Mesendoderm (in vitro differentiated cells): ENCODE measurements at regions not wholly inside any gene's neighbourhood (a gene's known extent, or its start where the extent isn't known, plus 50 kb on each side); places are given as distances from the start of the nearest gene placed in this dataset.

Experiments
- DNase-seq: peaks from one replicate; pipeline ENCODE4 v3.0.0; 2013
- H2AK5ac ChIP-seq: 2 replicates; pipeline ENCODE4 v1.6.1; 2013; ENCODE audit warnings: low read length, inconsistent platforms
- H2BK120ac ChIP-seq: 2 replicates; pipeline ENCODE4 v1.6.1; 2013; ENCODE audit warnings: low read depth, mild to moderate bottlenecking, low read length, moderate library complexity, mixed read lengths
- H2BK15ac ChIP-seq: replicated peaks from 2 replicates; pipeline ENCODE4 v1.6.1; 2013; ENCODE audit warnings: low read depth, mild to moderate bottlenecking, moderate library complexity
- H2BK5ac ChIP-seq: 2 replicates; pipeline ENCODE4 v1.6.1; 2013; ENCODE audit warnings: low read length, inconsistent platforms
- H3K18ac ChIP-seq: 2 replicates; pipeline ENCODE4 v1.6.1; 2013; ENCODE audit warnings: mild to moderate bottlenecking, low read length, mixed read lengths
- H3K23ac ChIP-seq: one replicate; pipeline ENCODE4 v1.6.1; 2013; ENCODE audit warnings: low read length
- H3K27ac ChIP-seq: 2 replicates; pipeline ENCODE4 v1.5.1; 2013; ENCODE audit warnings: low read depth, mild to moderate bottlenecking, inconsistent platforms, low read length, moderate library complexity
- H3K27me3 ChIP-seq: 2 replicates; pipeline ENCODE4 v1.6.1; 2013; ENCODE audit warnings: low read length, control low read depth, mild to moderate bottlenecking, inconsistent platforms; ENCODE audit not compliant: insufficient read depth, poor library complexity
- H3K36me3 ChIP-seq: 2 replicates; pipeline ENCODE4 v1.6.1; 2013; ENCODE audit warnings: low read length, inconsistent platforms; ENCODE audit not compliant: control insufficient read depth, insufficient read depth
- H3K4ac ChIP-seq: one replicate; pipeline ENCODE4 v1.6.1; 2013; ENCODE audit warnings: low read depth, mild to moderate bottlenecking, low read length, moderate library complexity
- H3K4me1 ChIP-seq: 2 replicates; pipeline ENCODE4 v1.6.1; 2013; ENCODE audit warnings: low read depth, low read length, inconsistent platforms; ENCODE audit not compliant: control insufficient read depth
- H3K4me2 ChIP-seq: 2 replicates; pipeline ENCODE4 v1.6.1; 2013; ENCODE audit warnings: low read length
- H3K4me3 ChIP-seq: 2 replicates; pipeline ENCODE4 v1.5.1; 2013; ENCODE audit warnings: mild to moderate bottlenecking, low read length
- H3K56ac ChIP-seq: one replicate; pipeline ENCODE4 v1.6.1; 2013; ENCODE audit warnings: low read length
- H3K79me1 ChIP-seq: 2 replicates; pipeline ENCODE4 v1.6.1; 2013; ENCODE audit warnings: low read length, inconsistent platforms
- H3K79me2 ChIP-seq: 2 replicates; pipeline ENCODE4 v1.6.1; 2013; ENCODE audit warnings: mild to moderate bottlenecking, low read length; ENCODE audit not compliant: control insufficient read depth, insufficient read depth
- H3K9ac ChIP-seq: 2 replicates; pipeline ENCODE4 v1.6.1; 2013; ENCODE audit warnings: low read length, inconsistent platforms
- H4K5ac ChIP-seq: one replicate; pipeline ENCODE4 v1.6.1; 2013; ENCODE audit warnings: low read length
- H4K8ac ChIP-seq: one replicate; pipeline ENCODE4 v1.6.1; 2013; ENCODE audit warnings: low read depth, mild to moderate bottlenecking, control low read depth, low read length, moderate library complexity
- WGBS: extraction: QIAGEN DNeasy Blood & Tissue Kit; methylation state at CpG from one replicate; pipeline ENCODE4 v1.1.7; 2013; ENCODE audit warnings: low lambda C conversion rate, missing lambda C conversion rate; ENCODE audit not compliant: insufficient coverage; ENCODE audit errors: extremely low coverage; 5-methylcytosine and 5-hydroxymethylcytosine counted together

DNA sequence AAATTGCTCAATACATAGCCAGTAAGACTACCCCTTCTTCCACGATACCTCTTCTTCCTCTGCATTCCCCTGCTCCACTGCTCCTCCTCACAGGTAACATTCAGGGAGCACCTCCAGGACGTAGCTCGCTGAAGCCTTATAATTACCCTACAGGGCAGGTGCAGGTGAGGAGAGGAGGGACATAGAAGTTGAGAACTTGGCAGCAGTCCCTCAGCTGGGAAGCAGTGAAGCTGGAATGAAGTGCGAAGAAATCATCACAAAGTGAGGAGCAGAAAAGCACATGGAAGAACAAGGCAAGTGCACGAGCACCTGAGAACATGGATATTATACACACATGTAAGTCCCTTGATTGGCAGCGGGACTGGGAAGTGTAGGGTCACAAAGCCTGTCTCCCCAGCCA is 118.2 kb downstream of the HSD17B3 start:
- no CpG with 5 or more reads among the region's 6 CpGs for WGBS
- Histone ChIP-seq H3K27ac (no peak overlapping the region), H2BK120ac (no peak overlapping the region), H4K8ac (no peak overlapping the region), H3K79me2 (no peaks in the 10 kb centered on the region), H4K5ac (no peak overlapping the region), H2BK5ac (no peak overlapping the region), H3K4ac (no peak overlapping the region), H3K4me1 (peaks cover 5% of the 10 kb centered on the region), H3K56ac (no peak overlapping the region), H2AK5ac (no peak overlapping the region), H3K79me1 (no peaks in the 10 kb centered on the region), H2BK15ac (no peak overlapping the region), H3K9ac (no peak overlapping the region), H3K4me3 (no peak overlapping the region), H3K18ac (no peak overlapping the region), H3K4me2 (no peak overlapping the region), H3K36me3 (no peaks in the 10 kb centered on the region), H3K23ac (no peak overlapping the region), H3K27me3 (no peaks in the 10 kb centered on the region)
- no peak for DNase-seq

DNA sequence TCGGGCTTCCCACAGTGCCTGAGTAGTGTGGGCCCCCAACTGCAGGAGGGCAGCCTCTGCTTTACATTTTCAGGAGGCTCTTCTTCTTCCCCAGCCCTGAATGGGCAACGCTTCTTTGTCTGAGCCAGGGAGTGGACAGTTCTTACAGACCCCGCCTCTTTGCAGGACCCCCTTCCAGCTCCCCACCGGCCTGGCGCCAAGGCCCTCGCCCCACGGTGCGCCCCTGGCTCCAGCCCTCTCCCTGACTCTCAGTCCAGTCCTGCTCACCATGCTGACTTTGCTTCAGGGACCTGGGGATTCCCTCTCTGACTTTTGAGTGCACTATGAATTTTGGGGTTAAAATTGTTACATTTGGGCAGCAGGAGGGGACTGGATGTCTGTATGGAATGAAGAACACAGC is 123.8 kb downstream of the HSD17B3 start:
- Histone ChIP-seq H3K79me1 (no peaks in the 10 kb centered on the region), H3K27me3 (no peaks in the 10 kb centered on the region), H3K36me3 (no peaks in the 10 kb centered on the region), H3K23ac (no peak overlapping the region), H2BK120ac (no peak overlapping the region), H2BK15ac (no peak overlapping the region), H2AK5ac (no peak overlapping the region), H3K79me2 (no peaks in the 10 kb centered on the region), H4K8ac (no peak overlapping the region), H2BK5ac (no peak overlapping the region), H3K9ac (no peak overlapping the region), H4K5ac (no peak overlapping the region), H3K4me1 (peaks cover 2% of the 10 kb centered on the region), H3K56ac (peak overlapping the region; percentile 66), H3K18ac (no peak overlapping the region), H3K4ac (peak overlapping the region; percentile 41), H3K4me2 (no peak overlapping the region), H3K27ac (no peak overlapping the region), H3K4me3 (no peak overlapping the region)
- no peak for DNase-seq
- WGBS = no CpG with 5 or more reads among the region's 8 CpGs

- no peaks in the 10 kb centered on the region for H3K36me3 ChIP-seq
- H3K27ac ChIP-seq = no peak overlapping the region
- H3K4ac ChIP-seq = no peak overlapping the region
- H4K8ac ChIP-seq = no peak overlapping the region
- WGBS = no CpG with 5 or more reads among the region's 4 CpGs
- H3K56ac ChIP-seq = peak overlapping the region; percentile 66
- H3K18ac ChIP-seq = no peak overlapping the region
- no peaks in the 10 kb centered on the region for H3K79me2 ChIP-seq
- H2AK5ac ChIP-seq = no peak overlapping the region
- no peak overlapping the region for H3K4me2 ChIP-seq
- H3K4me3 ChIP-seq = no peak overlapping the region
- H2BK15ac ChIP-seq = no peak overlapping the region
- no peak overlapping the region for H3K9ac ChIP-seq
- H3K4me1 ChIP-seq = peaks cover 2% of the 10 kb centered on the region
- H4K5ac ChIP-seq = no peak overlapping the region
- H3K27me3 ChIP-seq = no peaks in the 10 kb centered on the region
- no peak for DNase-seq
- H3K23ac ChIP-seq = no peak overlapping the region
- H2BK5ac ChIP-seq = no peak overlapping the region
- H3K79me1 ChIP-seq = no peaks in the 10 kb centered on the region
- H2BK120ac ChIP-seq = no peak overlapping the region
These were observed 124.3 kb downstream of the HSD17B3 start for GRCh38 chr9:96177719-96178028.

DNA sequence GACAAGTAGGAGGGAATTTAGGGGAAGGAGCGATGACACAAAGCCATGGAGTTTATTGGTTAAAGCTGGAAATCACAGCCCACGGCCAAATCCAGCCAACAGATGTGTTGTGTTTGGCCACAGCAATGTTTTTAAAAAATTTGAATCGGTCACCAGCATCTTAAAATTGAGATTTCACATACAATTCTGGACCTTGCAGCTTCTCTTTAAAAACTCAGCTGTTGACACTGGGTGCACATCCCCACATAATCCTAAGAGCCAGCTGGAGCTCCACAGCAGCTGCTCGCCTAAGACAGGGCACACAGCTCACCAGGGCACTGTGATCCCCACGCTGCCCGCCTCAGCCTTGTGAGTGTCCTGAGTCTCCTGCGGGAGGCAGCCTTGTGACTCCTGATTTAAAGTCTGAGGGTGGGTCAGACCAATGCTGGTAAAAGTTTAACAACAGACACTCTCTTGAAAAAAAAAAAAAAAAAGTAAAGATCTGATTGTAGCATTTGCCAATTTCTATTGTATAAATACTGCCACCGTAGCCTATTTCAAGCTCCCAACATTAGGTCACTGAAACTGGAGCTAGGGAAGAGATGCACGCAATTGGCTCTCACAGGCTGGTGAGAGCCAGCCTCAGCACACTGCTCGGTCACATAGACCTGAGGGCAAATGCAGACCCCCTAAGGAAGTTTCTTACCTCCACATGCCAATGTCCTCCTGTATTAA is 124.8 kb downstream of the HSD17B3 start:
- peak; percentile 46 for DNase-seq

DNA sequence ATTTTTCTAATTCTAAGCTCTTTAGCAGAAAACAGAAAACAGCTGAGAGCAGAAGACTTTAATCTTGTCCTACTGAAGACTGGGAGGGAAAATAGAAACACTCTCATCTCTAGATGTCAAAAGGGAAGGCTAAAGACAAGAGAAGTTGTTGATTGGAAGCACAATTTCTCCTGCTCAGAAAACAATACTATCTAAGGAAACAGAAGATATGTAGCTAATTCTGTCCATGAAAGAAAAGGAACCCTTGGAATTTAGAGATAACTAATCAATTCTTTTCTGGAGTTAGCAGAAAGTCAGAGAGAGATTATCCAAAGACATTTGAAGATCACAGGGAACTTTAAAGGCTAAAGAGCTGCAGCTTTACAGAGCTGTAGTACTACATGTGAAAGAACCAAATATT is 126.2 kb downstream of the HSD17B3 start:
- H3K4ac ChIP-seq = no peak overlapping the region
- no peak overlapping the region for H3K18ac ChIP-seq
- H3K27me3 ChIP-seq = no peaks in the 10 kb centered on the region
- no peak overlapping the region for H3K56ac ChIP-seq
- H3K23ac ChIP-seq = no peak overlapping the region
- peak; percentile 72 for DNase-seq
- no peak overlapping the region for H2BK120ac ChIP-seq
- no peak overlapping the region for H2BK5ac ChIP-seq
- no peak overlapping the region for H3K4me3 ChIP-seq
- H3K9ac ChIP-seq = no peak overlapping the region
- H2BK15ac ChIP-seq = no peak overlapping the region
- no peak overlapping the region for H2AK5ac ChIP-seq
- no peak overlapping the region for H3K27ac ChIP-seq
- no peaks in the 10 kb centered on the region for H3K79me1 ChIP-seq
- H4K8ac ChIP-seq = no peak overlapping the region
- no peaks in the 10 kb centered on the region for H3K36me3 ChIP-seq
- no peak overlapping the region for H3K4me2 ChIP-seq
- H4K5ac ChIP-seq = no peak overlapping the region
- no peaks in the 10 kb centered on the region for H3K79me2 ChIP-seq
- peaks cover 2% of the 10 kb centered on the region for H3K4me1 ChIP-seq

More for the DNA sequence above, 124.8 kb downstream of the HSD17B3 start:
- Histone ChIP-seq H3K9ac (no peak overlapping the region), H3K79me2 (no peaks in the 10 kb centered on the region), H3K79me1 (no peaks in the 10 kb centered on the region), H3K56ac (peak overlapping the region; percentile 53), H2BK15ac (no peak overlapping the region), H3K4ac (no peak overlapping the region), H2AK5ac (no peak overlapping the region), H4K5ac (no peak overlapping the region), H3K4me3 (no peak overlapping the region), H3K23ac (no peak overlapping the region), H3K4me2 (no peak overlapping the region), H3K27ac (no peak overlapping the region), H3K4me1 (peaks cover 2% of the 10 kb centered on the region), H3K18ac (no peak overlapping the region), H2BK5ac (no peak overlapping the region), H3K36me3 (no peaks in the 10 kb centered on the region), H4K8ac (no peak overlapping the region), H2BK120ac (no peak overlapping the region), H3K27me3 (no peaks in the 10 kb centered on the region)
- no CpG with 5 or more reads among the region's 10 CpGs for WGBS

- no peak overlapping the region for H2AK5ac ChIP-seq
- WGBS = no CpG with 5 or more reads among the region's 1 CpG
- no peak overlapping the region for H3K56ac ChIP-seq
- H4K8ac ChIP-seq = no peak overlapping the region
- no peak overlapping the region for H3K4me3 ChIP-seq
- no peaks in the 10 kb centered on the region for H3K27me3 ChIP-seq
- no peak for DNase-seq
- no peak overlapping the region for H2BK15ac ChIP-seq
- H3K27ac ChIP-seq = no peak overlapping the region
- H3K23ac ChIP-seq = no peak overlapping the region
- H4K5ac ChIP-seq = no peak overlapping the region
- H2BK5ac ChIP-seq = no peak overlapping the region
- H3K79me2 ChIP-seq = no peaks in the 10 kb centered on the region
- no peak overlapping the region for H3K18ac ChIP-seq
- peaks cover 2% of the 10 kb centered on the region for H3K4me1 ChIP-seq
- H3K4ac ChIP-seq = no peak overlapping the region
- H3K4me2 ChIP-seq = no peak overlapping the region
- no peaks in the 10 kb centered on the region for H3K36me3 ChIP-seq
- H3K9ac ChIP-seq = no peak overlapping the region
- H3K79me1 ChIP-seq = no peaks in the 10 kb centered on the region
- H2BK120ac ChIP-seq = no peak overlapping the region
These were observed 127.0 kb downstream of the HSD17B3 start for GRCh38 chr9:96175001-96175400.
